IMR-90 (cell line): ENCODE measurements at regions not wholly inside any gene's neighbourhood (a gene's known extent, or its start where the extent isn't known, plus 50 kb on each side); places are given as distances from the start of the nearest gene placed in this dataset.

Experiments
- ATAC-seq: fragments of 200-7000 bp; cut with Tn5 transposase; 2 replicates; pipeline ENCODE4 v1.9.1; 2020; ENCODE audit warnings: low read depth, mild to moderate bottlenecking, moderate library complexity
- BruUV-seq: library from RNA; stranded (reverse); fragments of 400-500 nt; replicated peaks from 2 replicates; lab custom pipeline; 2021; lab: Mats Ljungman, UMichigan
- CTCF ChIA-PET: fragments of 300-600 bp; formaldehyde crosslinking; extraction: SDS; loops from one replicate; lab custom pipeline; 2021; ENCODE audit warnings: antibody characterized with exemption; lab: Yijun Ruan, JAX
- POLR2A ChIA-PET: fragments of 300-600 bp; sonication (Branson Sonifier 250); formaldehyde crosslinking; loops from one replicate; lab custom pipeline; 2022; ENCODE audit warnings: antibody characterized with exemption; ENCODE audit not compliant: unreplicated experiment; lab: Charles Lee
- DNase-seq: peaks from one replicate; pipeline ENCODE4 v3.0.0; 2013
- H2AFZ ChIP-seq: replicated peaks from 2 replicates; pipeline ENCODE3; 2013; ENCODE audit warnings: low read length, mild to moderate bottlenecking; ENCODE audit not compliant: poor library complexity
- H2AK5ac ChIP-seq: 2 replicates; pipeline ENCODE4 v1.6.1; 2013; ENCODE audit warnings: low read depth, low read length, inconsistent platforms
- H2AK9ac ChIP-seq: replicated peaks from 2 replicates; pipeline ENCODE3; 2013; ENCODE audit warnings: mild to moderate bottlenecking, low read depth, low read length, moderate library complexity; ENCODE audit not compliant: poor library complexity
- H2BK120ac ChIP-seq: 2 replicates; pipeline ENCODE4 v1.6.1; 2013; ENCODE audit warnings: low read depth, low read length, inconsistent platforms
- H2BK15ac ChIP-seq: 3 replicates; pipeline ENCODE4 v1.6.1; 2013; ENCODE audit warnings: low read depth, low read length, inconsistent platforms
- H2BK20ac ChIP-seq: 2 replicates; pipeline ENCODE4 v1.6.1; 2013; ENCODE audit warnings: low read depth, mild to moderate bottlenecking, inconsistent platforms, low read length, moderate library complexity
- H2BK5ac ChIP-seq: 2 replicates; pipeline ENCODE4 v1.6.1; 2013; ENCODE audit warnings: mild to moderate bottlenecking, low read depth, low read length, inconsistent platforms; ENCODE audit not compliant: poor library complexity, severe bottlenecking
- H3K14ac ChIP-seq: replicated peaks from 2 replicates; pipeline ENCODE4 v1.6.1; 2013; ENCODE audit warnings: low read depth, low read length, inconsistent platforms
- H3K18ac ChIP-seq: 2 replicates; pipeline ENCODE4 v1.6.1; 2013; ENCODE audit warnings: low read depth, low read length, control low read depth
- H3K23ac ChIP-seq: 2 replicates; pipeline ENCODE4 v1.6.1; 2013; ENCODE audit warnings: low read depth, low read length, inconsistent platforms
- H3K27ac ChIP-seq: 2 replicates; pipeline ENCODE4 v1.5.1; 2013; ENCODE audit warnings: mild to moderate bottlenecking, control low read depth, low read length; ENCODE audit not compliant: insufficient read depth
- H3K27me3 ChIP-seq: 2 replicates; pipeline ENCODE4 v1.6.1; 2013; ENCODE audit warnings: low read length; ENCODE audit not compliant: control insufficient read depth, insufficient read depth
- H3K36me3 ChIP-seq: 2 replicates; pipeline ENCODE4 v1.6.1; 2013; ENCODE audit warnings: low read length, mixed read lengths; ENCODE audit not compliant: control insufficient read depth, insufficient read depth
- H3K4ac ChIP-seq: 2 replicates; pipeline ENCODE4 v1.6.1; 2013; ENCODE audit warnings: low read depth, low read length, inconsistent platforms
- H3K4me1 ChIP-seq: 2 replicates; pipeline ENCODE4 v1.6.1; 2013; ENCODE audit warnings: low read length, mixed read lengths; ENCODE audit not compliant: control insufficient read depth, insufficient read depth
- H3K4me2 ChIP-seq: 2 replicates; pipeline ENCODE4 v1.6.1; 2013; ENCODE audit warnings: low read depth, mild to moderate bottlenecking, control low read depth, low read length, moderate library complexity
- H3K4me3 ChIP-seq: 2 replicates; pipeline ENCODE4 v1.5.1; 2013; ENCODE audit warnings: low read depth, mild to moderate bottlenecking, control low read depth, low read length, moderate library complexity; ENCODE audit not compliant: insufficient read depth
- H3K56ac ChIP-seq: 2 replicates; pipeline ENCODE4 v1.6.1; 2013; ENCODE audit warnings: low read length, inconsistent platforms; ENCODE audit not compliant: insufficient read depth; ENCODE audit errors: extremely low read depth
- H3K79me1 ChIP-seq, 2 experiments: 2 replicates each; pipeline ENCODE4 v1.6.1; 2013; ENCODE audit warnings: low read length in 2 of 2, inconsistent platforms in 1 of 2, low read depth in 1 of 2
- H3K9ac ChIP-seq: 2 replicates; pipeline ENCODE4 v1.6.1; 2013; ENCODE audit warnings: low read depth, low read length, control low read depth
- H3K9me1 ChIP-seq: 2 replicates; pipeline ENCODE4 v1.6.1; 2013; ENCODE audit warnings: low read length, inconsistent platforms; ENCODE audit not compliant: insufficient read depth
- H3K9me3 ChIP-seq: 2 replicates; pipeline ENCODE4 v1.6.1; 2013; ENCODE audit warnings: low read length; ENCODE audit not compliant: control insufficient read depth, insufficient read depth
- H4K20me1 ChIP-seq: 2 replicates; pipeline ENCODE4 v1.6.1; 2013; ENCODE audit warnings: low read length, inconsistent platforms; ENCODE audit not compliant: insufficient read depth
- H4K5ac ChIP-seq: 2 replicates; pipeline ENCODE4 v1.6.1; 2013; ENCODE audit warnings: mild to moderate bottlenecking, low read depth, low read length, control low read depth
- H4K8ac ChIP-seq, 2 experiments: 2 replicates each; pipeline ENCODE4 v1.6.1; 2013; ENCODE audit warnings: low read depth in 2 of 2, low read length in 2 of 2, control low read depth in 1 of 2, inconsistent platforms in 1 of 2
- H4K91ac ChIP-seq: 2 replicates; pipeline ENCODE4 v1.6.1; 2013; ENCODE audit warnings: low read depth, low read length, inconsistent platforms; ENCODE audit not compliant: insufficient read depth
- BHLHE40 ChIP-seq: fragments of 150-350 bp; IDR thresholded peaks from 2 replicates; pipeline ENCODE4 v1.6.1; 2016; ENCODE audit warnings: mild to moderate bottlenecking, low read depth, low read length
- CEBPB ChIP-seq: IDR thresholded peaks from 2 replicates; pipeline ENCODE4 v1.6.1; 2012; ENCODE audit warnings: low read depth, low read length, improper control_type of control experiment
- CHD1 ChIP-seq: IDR thresholded peaks from 2 replicates; pipeline ENCODE4 v1.6.1; 2012; ENCODE audit warnings: low read depth, low read length, improper control_type of control experiment
- FOS ChIP-seq: fragments of 150-350 bp; IDR thresholded peaks from 2 replicates; pipeline ENCODE4 v1.6.1; 2016; ENCODE audit warnings: low read depth, low read length
- MAZ ChIP-seq: IDR thresholded peaks from 2 replicates; pipeline ENCODE4 v1.6.1; 2012; ENCODE audit warnings: low read depth, mild to moderate bottlenecking, low read length, improper control_type of control experiment, moderate library complexity, borderline replicate concordance
- MXI1 ChIP-seq: IDR thresholded peaks from 2 replicates; pipeline ENCODE4 v1.6.1; 2012; ENCODE audit warnings: low read depth, mild to moderate bottlenecking, low read length, moderate library complexity, borderline replicate concordance
- NFE2L2 ChIP-seq: fragments of 150-350 bp; IDR thresholded peaks from 2 replicates; pipeline ENCODE4 v1.6.1; 2016; ENCODE audit warnings: low read depth, mild to moderate bottlenecking, low read length
- POLR2A ChIP-seq: IDR thresholded peaks from 2 replicates; pipeline ENCODE4 v1.6.1; 2012; ENCODE audit warnings: mild to moderate bottlenecking, low read depth, low read length
- RAD21 ChIP-seq: IDR thresholded peaks from 2 replicates; pipeline ENCODE4 v1.6.1; 2012; ENCODE audit warnings: low read length, improper control_type of control experiment
- RCOR1 ChIP-seq: IDR thresholded peaks from 2 replicates; pipeline ENCODE4 v1.6.1; 2012; ENCODE audit warnings: mild to moderate bottlenecking, low read length, improper control_type of control experiment; ENCODE audit not compliant: insufficient replicate concordance
- RFX5 ChIP-seq: IDR thresholded peaks from 2 replicates; pipeline ENCODE4 v1.8.0; 2012; ENCODE audit warnings: low read depth, mild to moderate bottlenecking, low read length, moderate library complexity
- SMC3 ChIP-seq: fragments of 150-350 bp; IDR thresholded peaks from 2 replicates; pipeline ENCODE4 v1.6.1; 2016; ENCODE audit warnings: low read depth, mild to moderate bottlenecking, antibody characterized with exemption, low read length, moderate library complexity
- WGBS, 2 experiments: methylation state at CpG; one replicate each; pipeline versions ENCODE4 v1.1.5 to v1.1.7; 2013; ENCODE audit warnings: missing lambda C conversion rate in 2 of 2; ENCODE audit not compliant: insufficient read length in 1 of 2; ENCODE audit errors: extremely low coverage in 2 of 2; 5-methylcytosine and 5-hydroxymethylcytosine counted together
- dilution Hi-C: fragments of 300-500 bp; cut with HindIII; formaldehyde crosslinking; loops from one replicate; pipeline ENCODE4 v1.14.3; 2018; ENCODE audit warnings: low sequenced_read_pairs; ENCODE audit not compliant: unreplicated experiment
- in situ Hi-C: fragments of 300-500 bp; cut with MboI; formaldehyde crosslinking; loops from 3 replicates; pipeline ENCODE4 v1.14.3; 2019; ENCODE audit warnings: low sequenced_read_pairs, inconsistent platforms, mixed read lengths
- intact Hi-C: fragments of 100-400 bp; cut with micrococcal nuclease; formaldehyde crosslinking; loops from 2 replicates; pipeline ENCODE4 v1.10.0; 2022
- TF ChIP-seq, protein P1 (sequence below): conservative IDR thresholded peaks from 2 replicates; pipeline ENCODE4 v1.5.1; 2012; ENCODE audit warnings: mild to moderate bottlenecking, low read depth, low read length, improper control_type of control experiment

DNA sequence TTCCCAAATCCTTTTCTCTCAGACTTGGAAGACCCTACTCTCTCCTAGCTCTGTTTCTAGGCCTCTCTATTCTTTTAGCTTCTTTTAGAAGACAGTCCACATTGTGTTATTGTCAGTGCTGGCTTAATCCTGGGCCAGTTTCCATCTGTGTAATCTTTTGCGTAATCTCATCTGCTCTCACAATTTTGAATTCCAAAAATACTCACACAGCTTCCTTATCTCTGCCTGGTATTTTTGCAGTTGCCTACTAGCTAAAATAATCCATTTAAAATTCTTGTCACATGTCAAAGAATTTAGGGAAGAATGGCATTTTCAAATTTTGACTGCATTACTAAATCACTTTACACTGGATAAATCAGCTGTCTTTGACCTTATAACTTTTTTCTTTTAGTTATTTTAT lies 200.6 kb upstream of the MEX3C start:
- no TSS peak for BruUV-seq
- Histone ChIP-seq H2BK20ac (no peak overlapping the region), H3K4me3 (no peak overlapping the region), H3K18ac (no peak overlapping the region), H4K91ac (no peak overlapping the region), H3K56ac (no peak overlapping the region), H3K9me1 (no peaks in the 10 kb centered on the region), H2AFZ (no peak overlapping the region), H4K8ac (no peak overlapping the region), H3K14ac (no peak overlapping the region), H3K27me3 (no peaks in the 10 kb centered on the region), H2AK9ac (no peak overlapping the region), H3K79me1 (no peaks in the 10 kb centered on the region), H2BK15ac (no peak overlapping the region), H3K36me3 (no peaks in the 10 kb centered on the region), H3K9me3 (peaks cover 5% of the 10 kb centered on the region), H2BK120ac (no peak overlapping the region), H2BK5ac (no peak overlapping the region), H4K20me1 (no peaks in the 10 kb centered on the region), H3K4ac (no peak overlapping the region), H3K9ac (no peak overlapping the region), H3K4me1 (no peaks in the 10 kb centered on the region), H2AK5ac (no peak overlapping the region), H3K27ac (no peak overlapping the region), H3K23ac (no peak overlapping the region), H3K4me2 (no peak overlapping the region), H4K5ac (no peak overlapping the region)
- CTCF ChIA-PET, result no interaction called here
- TF ChIP-seq MXI1, result no peak
- TF ChIP-seq CEBPB, result no peak
- TF ChIP-seq NFE2L2, result no peak
- TF ChIP-seq FOS, result no peak
- no peak for TF ChIP-seq MAZ
- TF ChIP-seq, protein P1, sequence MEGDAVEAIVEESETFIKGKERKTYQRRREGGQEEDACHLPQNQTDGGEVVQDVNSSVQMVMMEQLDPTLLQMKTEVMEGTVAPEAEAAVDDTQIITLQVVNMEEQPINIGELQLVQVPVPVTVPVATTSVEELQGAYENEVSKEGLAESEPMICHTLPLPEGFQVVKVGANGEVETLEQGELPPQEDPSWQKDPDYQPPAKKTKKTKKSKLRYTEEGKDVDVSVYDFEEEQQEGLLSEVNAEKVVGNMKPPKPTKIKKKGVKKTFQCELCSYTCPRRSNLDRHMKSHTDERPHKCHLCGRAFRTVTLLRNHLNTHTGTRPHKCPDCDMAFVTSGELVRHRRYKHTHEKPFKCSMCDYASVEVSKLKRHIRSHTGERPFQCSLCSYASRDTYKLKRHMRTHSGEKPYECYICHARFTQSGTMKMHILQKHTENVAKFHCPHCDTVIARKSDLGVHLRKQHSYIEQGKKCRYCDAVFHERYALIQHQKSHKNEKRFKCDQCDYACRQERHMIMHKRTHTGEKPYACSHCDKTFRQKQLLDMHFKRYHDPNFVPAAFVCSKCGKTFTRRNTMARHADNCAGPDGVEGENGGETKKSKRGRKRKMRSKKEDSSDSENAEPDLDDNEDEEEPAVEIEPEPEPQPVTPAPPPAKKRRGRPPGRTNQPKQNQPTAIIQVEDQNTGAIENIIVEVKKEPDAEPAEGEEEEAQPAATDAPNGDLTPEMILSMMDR, result no peak
- TF ChIP-seq RFX5, result no peak
- TF ChIP-seq BHLHE40, result no peak
- no peak for TF ChIP-seq RCOR1
- no peak for TF ChIP-seq POLR2A
- no peak for TF ChIP-seq RAD21
- TF ChIP-seq CHD1, result no peak
- no peak for TF ChIP-seq SMC3
- WGBS, 2 experiments, result no CpG with 5 or more reads among the region's 1 CpG
- POLR2A ChIA-PET, result no interaction called here
- in situ Hi-C loops, result no loop called here
- ATAC-seq (no peak), DNase-seq (no peak)
- dilution Hi-C loops, result no loop called here
- intact Hi-C loops, result no loop called here
